GM21723 (cell line): ENCODE measurements at regions not wholly inside any gene's neighbourhood (a gene's known extent, or its start where the extent isn't known, plus 50 kb on each side); places are given as distances from the start of the nearest gene placed in this dataset.

Source experiments
- ATAC-seq: cut with Tn5 transposase; IDR thresholded peaks from one replicate; pipeline ENCODE4 v1.9.1; 2021; ENCODE audit warnings: mild to moderate bottlenecking, moderate library complexity; ENCODE audit not compliant: unreplicated experiment

GRCh38 chr1:209291715-209292114 lies 291.8 kb upstream of the CAMK1G start:
- no peak for ATAC-seq

GRCh38 chr1:209302779-209303568 lies 280.5 kb upstream of the CAMK1G start:
- ATAC-seq = no peak

GRCh38 chr1:209304166-209304565 lies 279.3 kb upstream of the CAMK1G start:
- ATAC-seq = no peak

GRCh38 chr1:209305221-209305954 lies 278.1 kb upstream of the CAMK1G start:
- no peak for ATAC-seq

- ATAC-seq = no peak
These were observed 275.7 kb upstream of the CAMK1G start for GRCh38 chr1:209307846-209308245.

GRCh38 chr1:209309198-209309597 lies 274.3 kb upstream of the CAMK1G start:
- ATAC-seq = no peak

GRCh38 chr1:209311770-209312169 lies 271.7 kb upstream of the CAMK1G start:
- ATAC-seq = no peak

- ATAC-seq = no peak
These were observed 266.6 kb upstream of the CAMK1G start for GRCh38 chr1:209316929-209317328.

- no peak for ATAC-seq
These were observed 265.1 kb upstream of the CAMK1G start for GRCh38 chr1:209318181-209319056.

GRCh38 chr1:209319057-209319432 lies 264.5 kb upstream of the CAMK1G start:
- ATAC-seq = no peak

- ATAC-seq = no peak
These were observed 264.0 kb upstream of the CAMK1G start for GRCh38 chr1:209319549-209319948.

GRCh38 chr1:209323743-209324142 lies 259.8 kb upstream of the CAMK1G start:
- no peak for ATAC-seq

GRCh38 chr1:209324901-209325871 lies 258.3 kb upstream of the CAMK1G start:
- ATAC-seq = no peak

- ATAC-seq = no peak
These were observed 257.4 kb upstream of the CAMK1G start for GRCh38 chr1:209326076-209326475.

GRCh38 chr1:209326831-209327230 lies 256.7 kb upstream of the CAMK1G start:
- ATAC-seq = no peak

GRCh38 chr1:209328196-209328595 lies 255.3 kb upstream of the CAMK1G start:
- ATAC-seq = no peak

GRCh38 chr1:209335178-209335577 lies 248.3 kb upstream of the CAMK1G start:
- peak; percentile 80 for ATAC-seq

- ATAC-seq = no peak
These were observed 242.4 kb upstream of the CAMK1G start for GRCh38 chr1:209341146-209341545.

- no peak for ATAC-seq
These were observed 241.7 kb upstream of the CAMK1G start for GRCh38 chr1:209341673-209342420.
